Skeletal muscle tissue (tissue), 3 donors: ENCODE measurements at regions not wholly inside any gene's neighbourhood (a gene's known extent, or its start where the extent isn't known, plus 50 kb on each side); places are given as distances from the start of the nearest gene placed in this dataset.

Experiments
- H3K27ac ChIP-seq: one replicate; pipeline ENCODE4 v1.7.0; 2013; ENCODE audit warnings: mild to moderate bottlenecking, low read depth, low read length, inconsistent platforms
- H3K27me3 ChIP-seq, 3 donors: one replicate each; pipeline ENCODE4 v1.7.0; 2013; ENCODE audit warnings: low read length in 3 of 3; ENCODE audit not compliant: control insufficient read depth in 3 of 3, insufficient read depth in 3 of 3
- H3K36me3 ChIP-seq, 3 donors: one replicate each; pipeline ENCODE4 v1.7.0; 2013; ENCODE audit warnings: low read length in 3 of 3; ENCODE audit not compliant: control insufficient read depth in 3 of 3, insufficient read depth in 3 of 3
- H3K4me1 ChIP-seq, 3 donors: one replicate each; pipeline ENCODE4 v1.7.0; 2013; ENCODE audit warnings: low read length in 3 of 3, mild to moderate bottlenecking in 3 of 3; ENCODE audit not compliant: control insufficient read depth in 3 of 3, insufficient read depth in 3 of 3
- H3K4me3 ChIP-seq, 3 donors: one replicate each; pipeline ENCODE4 v1.7.0; 2013; ENCODE audit warnings: low read length in 3 of 3
- H3K9ac ChIP-seq, 3 donors: one replicate each; pipeline ENCODE4 v1.7.0; 2013; ENCODE audit warnings: low read length in 3 of 3, mild to moderate bottlenecking in 3 of 3, moderate library complexity in 2 of 3, low read depth in 1 of 3
- H3K9me3 ChIP-seq, 3 donors: one replicate each; pipeline ENCODE4 v1.7.0; 2013; ENCODE audit warnings: low read length in 3 of 3; ENCODE audit not compliant: control insufficient read depth in 3 of 3
- donor health status: Osteomylitis.

DNA sequence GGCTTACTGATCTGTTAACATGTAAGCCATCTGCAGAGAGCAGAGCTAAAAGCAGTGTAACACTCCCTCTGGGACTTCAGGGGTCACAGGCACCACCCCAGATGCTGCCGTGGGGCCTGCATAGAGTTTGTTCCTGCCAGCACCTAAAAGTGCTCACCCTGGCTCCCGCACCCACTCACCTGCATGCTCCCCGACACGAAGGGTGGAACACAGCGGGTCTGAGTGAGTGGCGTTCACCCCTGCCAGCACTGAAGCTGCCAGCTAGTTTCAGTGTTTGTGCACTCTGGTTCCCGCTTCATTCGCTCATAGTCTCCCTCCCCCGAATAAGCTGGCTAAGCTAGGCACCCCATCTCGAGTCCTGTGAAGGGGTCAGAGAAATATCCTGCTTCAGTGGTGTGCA lies 1681.0 kb downstream of the NCAM2 start:
- Histone ChIP-seq H3K4me1 (no peaks in the 10 kb centered on the region), H3K9me3 (no peaks in the 10 kb centered on the region), H3K36me3 (no peaks in the 10 kb centered on the region), H3K9ac (no peak overlapping the region), H3K27ac (no peak overlapping the region), H3K4me3 (no peak overlapping the region), H3K27me3 (no peaks in the 10 kb centered on the region)

DNA sequence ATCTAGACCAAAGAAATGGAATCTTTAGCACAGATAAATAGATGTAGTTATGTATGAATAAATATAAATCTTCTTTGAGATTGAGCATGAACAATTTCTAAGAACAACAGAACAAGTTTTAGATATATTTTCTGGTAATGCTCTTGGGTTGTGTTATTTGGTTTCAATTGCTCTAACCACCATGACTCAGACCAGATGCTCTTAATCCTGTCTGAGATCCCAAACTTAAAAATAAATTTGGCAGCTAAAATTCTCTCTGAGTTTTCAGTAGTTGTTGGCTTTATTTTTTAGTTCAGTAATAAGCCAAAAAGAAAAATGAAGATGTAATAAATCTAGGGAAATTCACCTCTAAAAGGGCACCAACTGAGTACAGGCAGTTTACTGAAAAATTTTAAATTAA lies 1693.4 kb downstream of the NCAM2 start:
- no peak overlapping the region for H3K9ac ChIP-seq
- H3K27ac ChIP-seq, result no peak overlapping the region
- no peaks in the 10 kb centered on the region for H3K36me3 ChIP-seq
- no peaks in the 10 kb centered on the region for H3K4me1 ChIP-seq
- H3K27me3 ChIP-seq, result no peaks in the 10 kb centered on the region
- no peak overlapping the region for H3K4me3 ChIP-seq
- H3K9me3 ChIP-seq, result peaks cover 0 to 3% (median 3%) of the 10 kb centered on the region in 3 donors

DNA sequence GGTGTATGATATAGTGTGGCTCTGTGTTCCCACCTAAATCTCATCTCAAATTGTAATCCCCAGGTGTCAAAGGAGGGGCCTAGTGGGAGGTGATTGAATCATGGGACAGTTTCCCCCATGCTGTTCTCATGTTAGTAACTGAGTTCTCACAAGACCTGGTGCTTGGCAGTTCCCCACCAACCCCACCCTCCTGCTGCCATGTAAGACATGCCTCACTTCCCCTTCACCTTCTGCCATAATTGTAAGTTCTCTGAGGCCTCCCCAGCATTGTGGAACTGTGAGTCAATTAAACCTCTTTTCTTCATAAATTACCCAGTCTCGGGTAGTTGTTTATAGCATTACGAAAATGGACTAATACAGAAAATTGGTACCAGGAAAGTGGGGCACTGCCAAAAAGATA lies 1705.3 kb downstream of the NCAM2 start:
- Histone ChIP-seq H3K27me3 (no peaks in the 10 kb centered on the region), H3K9me3 (no peaks in the 10 kb centered on the region), H3K27ac (no peak overlapping the region), H3K4me3 (no peak overlapping the region), H3K36me3 (no peaks in the 10 kb centered on the region), H3K4me1 (no peaks in the 10 kb centered on the region), H3K9ac (no peak overlapping the region)

DNA sequence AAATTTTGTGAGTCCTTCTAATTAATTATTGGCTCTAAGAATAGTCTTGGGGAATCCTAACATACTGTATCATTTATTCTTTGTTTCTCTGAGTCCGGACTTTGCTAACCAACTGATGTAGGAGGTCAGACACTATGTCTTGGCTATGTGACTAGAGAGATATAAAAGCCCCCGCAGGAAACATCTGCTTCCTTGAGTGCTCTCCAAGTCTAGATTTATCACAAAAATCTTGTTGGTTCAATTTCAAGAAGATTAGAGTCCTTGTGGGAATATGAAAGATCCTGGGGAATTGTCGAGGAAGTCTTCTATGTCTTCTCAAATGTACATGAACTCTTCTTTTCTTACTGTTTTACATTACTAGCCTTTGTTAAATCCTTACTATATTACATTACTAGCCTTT lies 1712.5 kb downstream of the NCAM2 start:
- no peak overlapping the region for H3K27ac ChIP-seq

DNA sequence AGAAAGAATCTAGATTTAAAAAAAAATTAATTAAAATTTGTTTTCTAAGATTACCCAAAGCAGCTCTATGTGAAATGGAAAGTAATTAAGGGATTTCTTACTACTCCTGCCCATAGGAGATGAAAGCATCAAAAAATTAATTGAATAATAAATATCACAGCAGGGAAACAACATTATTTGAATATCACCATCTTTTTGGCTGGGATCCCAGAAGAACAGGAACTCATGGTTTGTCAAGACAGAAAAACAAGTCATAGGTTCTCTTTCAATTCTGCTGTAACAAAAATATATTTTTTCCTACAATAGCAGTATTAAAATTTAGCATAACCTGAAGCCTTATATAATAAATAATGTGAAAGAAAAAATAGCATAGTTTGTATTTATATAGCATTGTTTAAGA lies 1713.4 kb downstream of the NCAM2 start:
- Histone ChIP-seq H3K4me3 (no peak overlapping the region), H3K9ac (no peak overlapping the region), H3K27me3 (no peaks in the 10 kb centered on the region), H3K4me1 (no peaks in the 10 kb centered on the region), H3K9me3 (no peaks in the 10 kb centered on the region), H3K36me3 (no peaks in the 10 kb centered on the region), H3K27ac (no peak overlapping the region)

More for the DNA sequence above, 1712.5 kb downstream of the NCAM2 start:
- Histone ChIP-seq H3K4me1 (no peaks in the 10 kb centered on the region), H3K4me3 (no peak overlapping the region), H3K36me3 (no peaks in the 10 kb centered on the region), H3K9me3 (no peaks in the 10 kb centered on the region), H3K9ac (no peak overlapping the region), H3K27me3 (no peaks in the 10 kb centered on the region)

DNA sequence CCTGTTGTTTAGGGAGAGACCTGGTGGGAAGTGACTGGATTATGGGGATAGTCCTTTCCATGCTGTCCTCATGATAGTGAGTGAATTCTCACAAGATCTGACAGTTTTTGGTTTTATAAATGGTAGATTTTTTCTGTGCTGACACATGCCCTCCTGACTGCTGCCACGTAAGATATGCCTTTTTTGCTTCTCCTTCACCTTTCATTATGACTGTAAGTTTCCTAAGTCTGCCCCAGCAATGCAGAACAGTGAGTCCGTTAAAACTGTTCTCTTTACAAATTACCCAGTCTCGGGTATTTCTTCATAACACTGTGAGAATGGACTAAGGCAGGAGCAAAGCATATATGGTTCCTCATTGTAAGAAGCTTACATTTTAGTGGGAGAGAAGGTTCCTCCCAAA lies 1727.2 kb downstream of the NCAM2 start:
- H3K27me3 ChIP-seq, result no peaks in the 10 kb centered on the region
- H3K9ac ChIP-seq, result no peak overlapping the region
- H3K4me3 ChIP-seq, result no peak overlapping the region
- no peaks in the 10 kb centered on the region for H3K4me1 ChIP-seq
- H3K27ac ChIP-seq, result no peak overlapping the region
- H3K36me3 ChIP-seq, result no peaks in the 10 kb centered on the region
- no peaks in the 10 kb centered on the region for H3K9me3 ChIP-seq

DNA sequence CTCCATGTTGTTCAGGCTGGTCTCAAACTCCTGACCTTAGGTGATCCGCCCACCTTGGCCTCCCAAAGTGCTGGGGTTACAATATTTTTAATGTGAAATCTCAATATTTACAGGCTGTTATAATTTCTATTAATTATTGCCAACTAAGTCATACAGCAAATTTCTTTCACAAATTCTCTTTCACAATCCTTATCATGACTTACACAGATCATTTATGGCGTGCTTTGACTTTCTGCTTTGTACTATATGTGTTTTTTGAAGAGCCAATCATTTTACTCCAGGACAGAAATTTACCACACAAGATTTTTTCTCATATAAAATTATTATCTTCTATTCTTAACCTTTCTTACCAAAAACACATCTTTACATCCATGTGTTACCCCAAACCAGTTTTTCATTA lies 1729.9 kb downstream of the NCAM2 start:
- H3K36me3 ChIP-seq, result no peaks in the 10 kb centered on the region
- H3K4me1 ChIP-seq, result no peaks in the 10 kb centered on the region
- no peaks in the 10 kb centered on the region for H3K9me3 ChIP-seq
- no peaks in the 10 kb centered on the region for H3K27me3 ChIP-seq
- H3K4me3 ChIP-seq, result no peak overlapping the region
- no peak overlapping the region for H3K27ac ChIP-seq
- no peak overlapping the region for H3K9ac ChIP-seq

DNA sequence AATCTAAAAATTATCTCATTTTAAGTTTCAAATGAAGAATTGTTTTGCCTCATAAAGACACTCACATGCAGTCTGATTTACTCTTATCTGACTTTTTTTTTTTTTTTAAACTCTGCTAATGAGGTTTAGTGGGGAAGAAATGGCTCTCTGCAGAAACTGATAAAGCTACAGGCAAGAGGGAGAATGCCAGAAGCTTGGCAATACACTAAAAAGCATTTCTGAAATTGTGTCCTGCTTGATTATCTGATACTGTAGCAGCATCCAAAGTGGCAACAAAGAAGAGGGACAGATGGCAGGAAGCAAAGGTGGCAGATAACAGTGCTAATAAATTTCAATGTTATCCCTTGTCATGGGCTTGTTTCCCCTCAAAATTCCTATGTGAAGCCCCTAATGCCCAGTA lies 1744.9 kb downstream of the NCAM2 start:
- Histone ChIP-seq H3K36me3 (no peaks in the 10 kb centered on the region), H3K4me3 (no peak overlapping the region), H3K27ac (no peak overlapping the region), H3K9ac (no peak overlapping the region), H3K4me1 (no peaks in the 10 kb centered on the region), H3K27me3 (no peaks in the 10 kb centered on the region), H3K9me3 (no peaks in the 10 kb centered on the region)

DNA sequence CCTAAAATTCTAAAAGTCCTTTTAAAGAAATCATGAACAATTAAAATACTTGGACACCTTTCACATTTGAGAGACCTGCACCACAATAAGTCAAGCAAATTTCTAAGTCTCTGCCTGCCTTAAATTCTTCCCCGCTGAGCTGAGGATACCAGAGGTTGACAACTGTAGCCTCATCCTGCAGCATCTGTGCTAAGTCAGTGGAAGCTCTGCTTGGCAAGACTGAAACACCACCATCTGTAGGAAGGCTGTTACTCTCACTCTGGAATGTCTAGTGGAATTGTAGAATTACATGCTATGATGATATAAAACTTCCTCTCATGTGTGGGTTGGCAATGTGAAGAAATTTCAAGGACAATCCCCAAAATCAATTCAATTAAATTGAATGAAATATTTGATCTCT lies 1756.5 kb downstream of the NCAM2 start:
- Histone ChIP-seq H3K27ac (no peak overlapping the region), H3K9me3 (no peaks in the 10 kb centered on the region), H3K4me3 (no peak overlapping the region), H3K9ac (no peak overlapping the region), H3K36me3 (no peaks in the 10 kb centered on the region), H3K27me3 (no peaks in the 10 kb centered on the region), H3K4me1 (no peaks in the 10 kb centered on the region)

DNA sequence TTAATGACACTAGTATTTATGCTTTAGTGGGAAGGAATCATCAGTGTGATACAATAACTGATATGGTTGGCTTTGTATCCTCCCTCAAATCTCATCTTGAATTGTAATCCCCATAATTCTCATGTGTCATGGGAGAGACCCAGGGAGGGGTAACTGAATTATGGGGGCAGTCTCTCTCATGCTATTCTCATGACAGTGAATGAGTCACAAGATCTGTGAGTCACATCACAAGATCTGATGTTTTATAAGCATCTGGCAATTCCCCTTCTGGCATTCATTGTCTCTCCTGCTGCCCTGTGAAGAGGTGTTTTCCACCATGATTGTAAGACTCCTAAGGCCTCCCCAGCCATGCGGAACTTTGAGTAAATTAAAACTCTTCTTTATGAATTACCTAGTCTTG lies 1760.3 kb downstream of the NCAM2 start:
- Histone ChIP-seq H3K9ac (no peak overlapping the region), H3K27ac (no peak overlapping the region), H3K9me3 (no peaks in the 10 kb centered on the region), H3K4me3 (no peak overlapping the region), H3K27me3 (no peaks in the 10 kb centered on the region), H3K36me3 (no peaks in the 10 kb centered on the region), H3K4me1 (no peaks in the 10 kb centered on the region)

DNA sequence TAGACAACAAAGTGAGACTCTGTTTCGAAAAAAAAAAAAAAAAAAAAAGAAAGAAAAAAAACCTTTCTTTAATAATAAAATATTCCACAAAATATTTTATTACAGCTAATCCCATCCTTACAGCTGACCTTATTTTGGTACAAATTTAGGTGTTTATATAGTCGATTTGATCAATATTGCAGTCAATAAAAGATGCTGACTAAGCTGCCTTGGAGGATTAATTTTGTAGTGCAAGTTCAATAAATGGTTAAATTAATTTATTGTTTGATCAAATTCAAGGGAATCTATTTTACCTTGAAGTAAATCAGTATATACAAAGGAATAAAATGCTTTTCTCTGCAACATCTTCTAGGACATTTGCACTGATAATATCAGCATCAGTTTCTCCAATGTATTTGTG lies 1764.3 kb downstream of the NCAM2 start:
- Histone ChIP-seq H3K27ac (no peak overlapping the region), H3K27me3 (no peaks in the 10 kb centered on the region), H3K4me1 (no peaks in the 10 kb centered on the region), H3K9me3 (no peaks in the 10 kb centered on the region), H3K36me3 (no peaks in the 10 kb centered on the region), H3K4me3 (no peak overlapping the region), H3K9ac (no peak overlapping the region)
